DMS114 treated with DMSO at 0.1 percent for 48 hours (cell line): ENCODE measurements at regions not wholly inside any gene's neighbourhood (a gene's known extent, or its start where the extent isn't known, plus 50 kb on each side); places are given as distances from the start of the nearest gene placed in this dataset.
"Not testable (repeated sequence)": the region's sequence is repeated elsewhere in the genome, so short reads cannot be mapped to it uniquely, and the experiment has no call there.

Experiments
- DNase-seq: peaks from one replicate; lab custom pipeline; 2025; ENCODE audit not compliant: unreplicated experiment; lab: John Stamatoyannopoulos, UW

DNA sequence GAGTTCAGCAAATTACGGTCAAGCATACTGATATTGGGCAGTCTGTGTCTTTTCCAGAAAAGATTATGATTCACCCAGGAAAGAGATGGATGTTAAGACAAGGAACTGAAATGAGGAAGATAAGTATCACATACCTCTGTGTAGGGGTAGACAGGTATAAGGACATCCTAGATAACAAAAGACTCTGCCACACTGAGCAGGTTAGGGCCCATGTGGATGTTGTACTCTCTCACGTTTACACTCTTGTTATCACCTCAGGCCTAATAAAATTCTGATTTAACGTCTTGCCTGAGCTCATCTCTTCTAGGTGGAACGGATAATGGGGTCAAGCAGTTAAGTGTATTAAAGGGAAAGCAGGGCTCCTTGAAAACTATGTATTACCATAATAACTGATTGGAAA, 2480.8 kb downstream of the PCDH9 start:
- no peak for DNase-seq

DNA sequence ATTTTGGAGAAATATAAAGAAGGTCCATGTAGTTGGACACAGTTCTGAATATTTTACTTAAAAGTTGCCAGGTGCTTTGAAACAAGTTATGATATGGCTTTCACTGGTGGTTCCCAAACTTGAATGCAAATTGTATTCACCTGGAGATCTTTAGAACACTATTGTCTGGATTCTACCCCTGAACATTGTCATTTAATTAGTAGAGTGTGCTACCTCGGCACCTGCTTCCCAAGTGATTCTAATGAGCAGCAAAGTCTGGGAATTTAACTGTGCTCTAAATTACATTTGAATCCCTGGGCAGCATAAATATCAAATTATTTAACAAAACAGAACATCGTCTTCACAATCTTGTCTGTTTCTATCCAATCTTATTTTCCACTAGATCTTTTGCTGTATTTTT, 2483.3 kb downstream of the PCDH9 start:
- no peak for DNase-seq

- no peak for DNase-seq
Observed at GRCh38 chr13:64740493-64740892, 2489.6 kb downstream of the PCDH9 start.

DNA sequence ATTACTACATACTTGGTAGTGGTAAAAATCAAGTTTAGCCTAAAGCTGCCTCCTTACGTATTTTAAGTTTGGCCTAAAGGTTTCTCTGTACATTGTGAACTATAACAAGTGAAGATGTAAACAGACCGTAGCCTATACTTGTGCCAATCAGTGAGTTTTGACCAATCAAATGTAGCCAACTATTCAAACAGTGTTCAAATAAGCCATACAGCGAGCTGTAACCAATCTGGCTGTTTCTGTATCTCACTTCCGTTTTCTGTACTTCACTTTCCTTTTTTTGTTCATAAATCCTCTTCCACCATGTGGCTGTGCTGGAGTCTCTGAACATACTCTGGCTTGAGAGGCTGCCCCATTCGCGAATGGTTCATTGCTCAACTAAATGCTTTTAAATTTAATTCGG, 2504.6 kb downstream of the PCDH9 start:
- DNase-seq: no peak

- DNase-seq: no peak
Observed at GRCh38 chr13:64723724-64724123, 2506.4 kb downstream of the PCDH9 start.

GRCh38 chr13:64718116-64718515, 2512.0 kb downstream of the PCDH9 start:
- DNase-seq: no peak

GRCh38 chr13:64716936-64717335, 2513.2 kb downstream of the PCDH9 start:
- DNase-seq: no peak

GRCh38 chr13:64709079-64709478, 2521.1 kb downstream of the PCDH9 start:
- DNase-seq: no peak

GRCh38 chr13:64704121-64704649, 2526.0 kb downstream of the PCDH9 start:
- no peak for DNase-seq

GRCh38 chr13:64697226-64697625, 2532.9 kb downstream of the PCDH9 start:
- DNase-seq: no peak

- no peak for DNase-seq
Observed at GRCh38 chr13:64688893-64689677, 2541.1 kb downstream of the PCDH9 start.

DNA sequence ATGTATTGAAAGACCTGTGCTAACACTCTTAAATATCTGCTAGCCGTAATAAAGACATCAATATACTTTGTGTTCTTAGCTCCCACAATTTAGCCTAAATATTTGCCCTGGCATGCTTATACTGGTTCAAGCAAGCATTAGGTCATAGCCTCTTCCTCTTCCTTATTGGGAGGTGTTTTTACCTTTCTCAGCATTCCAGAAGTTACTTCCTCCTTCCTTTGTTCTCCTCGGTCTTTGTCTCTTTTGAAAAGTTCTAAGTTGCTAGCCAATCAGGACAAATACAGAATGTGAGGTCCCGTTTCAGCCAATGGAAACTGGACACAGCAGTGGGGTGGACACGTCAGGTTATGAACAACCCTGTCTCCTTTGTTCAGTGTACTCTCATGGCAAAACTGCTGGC, 2543.6 kb downstream of the PCDH9 start:
- not testable (repeated sequence) for DNase-seq

DNA sequence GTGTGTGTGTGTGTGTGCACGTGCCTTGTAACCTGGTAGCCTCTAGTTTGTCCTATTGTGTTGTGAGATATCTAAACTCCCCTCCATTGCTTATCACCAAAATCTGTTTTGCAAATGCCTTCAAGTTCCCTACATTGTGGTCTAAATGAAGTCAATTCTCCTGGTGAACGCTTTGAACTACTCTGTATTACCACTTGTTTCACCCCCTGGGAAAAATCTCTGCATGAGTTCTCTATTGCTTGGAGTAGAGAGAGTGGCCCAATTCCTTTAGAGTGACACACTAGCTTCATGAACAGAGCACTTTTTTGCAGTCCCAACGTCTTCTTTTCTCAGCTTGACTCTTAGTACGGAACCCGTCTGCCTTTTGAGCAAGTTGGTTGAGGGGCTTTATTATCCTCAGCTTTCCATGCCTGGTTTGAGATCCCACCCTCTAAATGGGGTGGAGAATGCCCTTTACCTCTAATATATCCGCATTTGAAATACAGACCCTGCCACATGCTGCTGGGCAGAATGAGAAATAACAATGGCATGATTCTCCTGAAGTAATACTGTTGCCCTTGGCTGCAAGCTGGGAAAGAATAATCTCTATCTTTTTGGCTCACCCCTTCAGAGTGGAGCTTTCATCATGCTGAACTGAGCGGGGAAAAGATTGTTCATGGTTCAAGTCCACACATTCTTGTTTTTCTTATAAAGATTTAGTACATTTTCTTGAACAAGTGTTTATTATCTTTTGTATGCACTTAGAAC, 2545.3 kb downstream of the PCDH9 start:
- no peak for DNase-seq

DNA sequence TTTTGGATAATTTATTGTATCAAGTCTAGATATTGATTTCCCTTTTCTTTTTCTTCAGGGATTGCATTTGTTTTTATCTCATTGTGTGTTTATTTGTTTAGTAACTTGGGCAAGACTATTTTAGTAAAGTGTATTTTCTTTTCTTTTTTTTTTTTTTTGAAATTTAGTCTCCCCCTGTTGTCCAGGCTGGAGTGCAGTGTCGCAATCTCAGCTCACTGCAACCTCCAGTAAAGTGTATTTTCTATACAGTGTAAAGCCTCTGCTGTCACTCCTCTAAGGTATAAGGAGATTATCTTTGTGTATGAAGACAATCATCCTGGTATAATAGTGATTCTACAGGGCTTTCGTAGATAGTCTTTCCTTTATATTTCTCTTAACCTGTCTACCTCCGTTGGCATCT, 2546.0 kb downstream of the PCDH9 start:
- no peak for DNase-seq

DNA sequence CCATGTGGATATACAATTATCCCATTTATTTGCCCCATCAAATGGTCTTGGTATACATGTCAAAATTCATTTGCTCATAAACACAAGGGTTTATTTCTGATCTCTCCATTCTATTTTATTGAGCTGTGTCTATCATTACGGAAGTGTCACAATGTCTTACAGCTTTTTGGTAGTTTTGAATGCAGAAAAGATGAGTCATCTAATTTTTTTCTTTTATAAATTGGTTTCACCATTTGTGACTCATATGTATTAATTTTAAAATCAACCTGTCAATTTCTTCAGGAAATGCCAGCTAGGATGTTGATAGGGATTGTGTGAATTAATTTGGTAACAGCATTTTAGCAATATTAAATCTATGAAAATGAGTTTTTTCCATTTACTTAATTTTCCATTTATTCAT, 2549.4 kb downstream of the PCDH9 start:
- DNase-seq: no peak

DNA sequence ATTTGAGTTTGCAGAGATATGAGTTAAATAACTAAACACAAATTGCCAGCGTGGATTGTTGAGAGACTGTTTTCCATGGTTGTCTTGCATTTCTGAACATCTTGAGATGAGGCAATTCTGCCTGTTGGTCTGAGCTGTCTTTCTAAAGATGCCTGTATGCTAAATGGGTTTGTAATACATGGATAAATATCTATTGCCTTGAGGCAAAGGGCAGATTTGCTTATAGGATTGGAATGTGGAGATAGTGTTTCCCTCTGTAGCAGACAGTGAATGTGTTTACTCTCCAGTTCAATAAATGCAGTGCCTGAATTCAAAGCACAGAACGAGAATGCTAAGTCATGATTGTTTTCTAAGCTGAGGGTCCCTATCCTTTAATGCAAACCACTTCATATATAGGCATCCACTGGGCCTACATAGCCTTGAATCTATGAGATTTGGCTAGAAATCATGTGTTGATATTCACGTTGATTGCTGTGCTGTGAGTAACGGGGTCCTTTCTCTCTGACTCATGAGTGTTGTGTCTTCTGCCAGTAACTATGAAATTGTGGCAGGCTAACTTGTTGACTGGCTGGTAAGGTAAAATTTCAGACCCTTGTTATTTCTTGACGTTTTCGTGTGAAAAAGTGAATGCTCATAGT, 2554.8 kb downstream of the PCDH9 start:
- DNase-seq: no peak

DNA sequence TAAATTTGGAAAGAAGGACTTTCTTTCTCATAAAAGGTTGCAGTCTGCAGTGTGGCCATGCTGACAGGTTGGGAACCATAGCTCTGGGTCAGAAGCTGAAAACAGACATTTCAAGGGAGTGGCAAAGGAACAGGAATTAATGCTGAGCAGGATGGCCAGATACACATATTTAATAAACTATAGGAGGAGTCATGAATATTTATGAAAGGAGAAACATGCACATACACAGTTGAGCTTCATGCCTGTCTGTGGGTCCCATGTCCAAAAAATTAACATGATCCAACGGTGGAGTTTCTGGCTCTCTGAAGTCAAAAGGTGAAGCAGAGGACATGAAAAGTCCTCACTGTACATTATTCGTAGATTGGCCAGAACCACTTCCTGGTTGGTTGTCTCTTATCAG, 2556.0 kb downstream of the PCDH9 start:
- DNase-seq: no peak

DNA sequence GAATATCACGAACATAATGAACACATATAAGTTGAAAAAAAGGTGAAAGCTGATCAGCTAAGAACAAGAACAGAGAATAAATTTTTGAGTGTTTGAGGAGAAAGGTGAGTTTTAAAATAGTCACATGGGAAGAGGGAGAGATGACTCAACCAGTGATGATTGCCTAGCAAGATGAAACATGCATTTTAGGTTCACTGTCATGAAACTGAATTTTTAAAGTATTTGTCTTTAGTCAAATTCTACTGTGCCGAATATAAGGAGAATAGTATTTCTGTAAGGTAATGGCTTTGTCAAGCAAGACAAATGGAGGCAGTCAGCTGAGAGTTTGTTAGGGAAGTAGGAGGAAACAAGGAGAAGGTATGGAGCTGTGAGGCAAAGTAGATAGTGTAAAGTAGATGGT, 2557.4 kb downstream of the PCDH9 start:
- no peak for DNase-seq

- DNase-seq: no peak
Observed at GRCh38 chr13:64662887-64663593, 2567.1 kb downstream of the PCDH9 start.

DNA sequence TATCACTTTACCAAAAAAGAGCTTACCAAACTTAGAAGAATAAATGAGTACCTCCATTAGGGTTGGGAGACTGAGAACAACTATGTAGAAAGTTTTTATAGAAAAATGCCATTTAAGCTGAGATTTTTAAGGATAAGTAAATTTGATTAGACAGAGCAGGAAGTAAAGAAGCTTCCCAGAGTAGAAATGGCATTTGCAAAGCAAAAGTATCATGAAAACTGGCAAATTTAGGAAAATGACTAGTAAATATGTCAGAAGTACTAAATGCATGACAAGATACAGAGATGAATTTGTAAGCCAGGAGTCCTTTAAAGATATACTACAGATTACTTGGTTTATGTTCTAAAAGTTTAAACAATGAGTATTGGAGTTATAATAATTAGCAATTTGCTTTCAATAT, 2581.8 kb downstream of the PCDH9 start:
- DNase-seq: no peak

DNA sequence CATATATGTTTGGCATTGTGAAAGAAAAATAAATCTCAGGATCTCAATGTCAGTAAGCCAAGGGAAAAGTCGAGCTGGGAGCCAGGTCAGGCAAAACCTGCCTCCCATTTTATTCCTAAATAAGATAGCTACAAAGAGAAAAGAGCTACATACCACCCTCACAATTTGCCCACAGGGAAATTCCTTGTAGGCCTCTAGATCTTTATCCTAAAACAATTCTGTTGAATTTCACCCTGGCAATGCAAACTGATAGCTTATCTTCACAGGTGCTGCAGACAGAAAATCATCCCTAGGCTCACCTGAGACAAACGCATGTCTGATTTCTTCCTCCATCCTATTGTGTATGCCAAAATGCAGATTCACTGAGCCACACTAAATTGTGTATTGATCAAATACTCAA, 2587.1 kb downstream of the PCDH9 start:
- no peak for DNase-seq
